ENCODE measurements at regions not wholly inside any gene's neighbourhood (a gene's known extent, or its start where the extent isn't known, plus 50 kb on each side); places are given as distances from the start of the nearest gene placed in this dataset.
A peak's percentile ranks its signal among the peaks of the same experiment; 100 is the strongest.

DNA sequence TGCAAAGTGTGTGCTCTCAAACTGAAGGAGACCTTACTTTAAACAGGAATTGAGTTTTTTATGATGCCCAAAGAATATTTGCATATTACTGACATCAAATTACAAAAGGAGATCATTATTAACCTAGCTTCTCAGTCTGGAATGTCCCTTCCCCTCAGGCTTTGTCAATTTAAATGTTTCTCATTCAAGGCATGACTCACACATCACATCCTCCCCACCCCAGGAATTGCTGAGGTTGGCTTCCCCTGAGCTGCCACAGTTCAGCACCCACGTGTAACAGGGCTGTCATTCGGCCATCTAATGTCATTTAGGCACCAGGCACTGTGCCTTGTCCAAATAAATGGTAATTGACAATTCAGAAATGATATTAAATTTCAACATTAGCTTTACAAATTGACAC is 305.9 kb upstream of the MGMT start:
- DNase-seq (ENCODE audit: low read depth, low spot score): peak; percentile 2
- Histone ChIP-seq H3K27ac (ENCODE audit: insufficient read depth, low read depth, low read length) (no peak overlapping the region), H3K9me3 (replicated peaks; ENCODE audit: control insufficient read depth, insufficient read depth, low read length) (no peaks in the 10 kb centered on the region), H3K4me1 (ENCODE audit: control insufficient read depth, extremely low read depth, insufficient read depth, low read length) (no peaks in the 10 kb centered on the region), H2AFZ (ENCODE audit: low read depth, low read length) (no peak overlapping the region), H3K9ac (replicated peaks; ENCODE audit: extremely low read depth, insufficient read depth, low read length) (no peak overlapping the region), H4K20me1 (replicated peaks; ENCODE audit: control insufficient read depth, extremely low read depth, insufficient read depth, low read length) (no peaks in the 10 kb centered on the region), H3K4me2 (ENCODE audit: insufficient read depth, low read length) (no peak overlapping the region), H3K9me1 (replicated peaks; ENCODE audit: control insufficient read depth, extremely low read depth, insufficient read depth, low read length) (no peaks in the 10 kb centered on the region), H3K4me3 (replicated peaks in 1 of 3; ENCODE audit: insufficient read depth in 1 of 3, low read depth in 1 of 3, low read length in 3 of 3) (no peak overlapping the region), H3K36me3 (ENCODE audit: control insufficient read depth in 2 of 2, extremely low read depth in 1 of 2, insufficient read depth in 2 of 2, low read length in 2 of 2) (no peaks in the 10 kb centered on the region), H3K27me3 (ENCODE audit: control insufficient read depth in 2 of 2, insufficient read depth in 2 of 2, low read length in 2 of 2) (no peaks in the 10 kb centered on the region), H3K79me2 (ENCODE audit: control insufficient read depth, insufficient read depth, low read length) (no peaks in the 10 kb centered on the region)
- ChIA-PET CTCF (interaction anchor here (0.7 to 0.9 kb wide), 2 partner anchors 9 to 167 kb away, joined by 3 to 4 read pairs; no protein-coding TSS in a partner anchor), POLR2A (no interaction called here)
- intact Hi-C loops (cut with micrococcal nuclease): no loop called here
- FAIRE-seq: peak; percentile 63
- TF ChIP-seq CTCF (IDR thresholded peaks at IDR 0.05; ENCODE audit: extremely low read depth in 1 of 2, insufficient read depth in 1 of 2, low read depth in 1 of 2, low read length in 2 of 2) (no peak), GATA2 (IDR thresholded peaks at IDR 0.05; ENCODE audit: insufficient read depth, insufficient read length, low read depth, low read length) (no peak), POLR2A (IDR thresholded peaks at IDR 0.05; ENCODE audit: low read depth, low read length) (no peak), JUN (IDR thresholded peaks at IDR 0.05; ENCODE audit: borderline replicate concordance, insufficient read depth, insufficient read length, low read depth) (peak; percentile 31), MYC (IDR thresholded peaks at IDR 0.05; ENCODE audit: low read depth, low read length) (no peak), FOS (IDR thresholded peaks at IDR 0.05; ENCODE audit: borderline replicate concordance, insufficient read depth, low read length) (peak; percentile 53), MAX (IDR thresholded peaks at IDR 0.05; ENCODE audit: insufficient read depth, insufficient read length) (no peak), EZH2 (IDR thresholded peaks at IDR 0.05; ENCODE audit: borderline replicate concordance, low read depth, low read length, severe bottlenecking) (no peak), POLR2AphosphoS5 (IDR thresholded peaks at IDR 0.05; ENCODE audit: insufficient read depth, low read depth, low read length) (no peak)
- BruUV-seq (replicated peaks): no TSS peak
- dilution Hi-C loops (cut with MboI; ENCODE audit: extremely low pct_ligation_motif_present, low sequenced_read_pairs): no loop called here
